Spleen (tissue), 11 donors: ENCODE measurements at regions not wholly inside any gene's neighbourhood (a gene's known extent, or its start where the extent isn't known, plus 50 kb on each side); places are given as distances from the start of the nearest gene placed in this dataset.

Source experiments
- DNase-seq: peaks from one replicate; pipeline ENCODE4 v3.0.0-alpha.2; 2020
- H3K27ac ChIP-seq, 8 donors: fragments of 200-600 bp; sonication (generic) in 7 of 8; 1 replicate in 4 of 8; 2 replicates in 4 of 8; pipeline versions ENCODE4 v1.5.0 to v1.8.0; 2016 to 2021; ENCODE audit warnings: inconsistent platforms in 4 of 8, mild to moderate bottlenecking in 4 of 8, moderate library complexity in 1 of 8
- H3K27me3 ChIP-seq, 7 donors: fragments of 200-600 bp; sonication (generic) in 6 of 7; replicated peaks in 1 of 7; 1 replicate in 4 of 7; 2 replicates in 3 of 7; pipeline versions ENCODE4 v1.5.0 to v1.8.0; 2016 to 2021; ENCODE audit warnings: inconsistent platforms in 3 of 7, mild to moderate bottlenecking in 1 of 7
- H3K36me3 ChIP-seq, 6 donors: fragments of 200-600 bp; sonication (generic) in 5 of 6; 1 replicate in 4 of 6; 2 replicates in 2 of 6; pipeline versions ENCODE4 v1.5.0 to v1.8.0; 2016 to 2021; ENCODE audit warnings: inconsistent platforms in 2 of 6
- H3K4me1 ChIP-seq, 6 donors: fragments of 200-600 bp; sonication (generic) in 5 of 6; 1 replicate in 3 of 6; 2 replicates in 3 of 6; pipeline versions ENCODE4 v1.5.0 to v1.8.0; 2016 to 2021; ENCODE audit warnings: inconsistent platforms in 3 of 6
- H3K4me3 ChIP-seq, 8 donors: fragments of 200-600 bp; sonication (generic) in 7 of 8; 1 replicate in 4 of 8; 2 replicates in 4 of 8; pipeline versions ENCODE4 v1.5.0 to v1.8.0; 2016 to 2021; ENCODE audit warnings: inconsistent platforms in 4 of 8, mild to moderate bottlenecking in 4 of 8, moderate library complexity in 2 of 8
- H3K9me3 ChIP-seq, 8 donors: fragments of 200-600 bp; sonication (generic) in 7 of 8; 1 replicate in 4 of 8; 2 replicates in 4 of 8; pipeline versions ENCODE4 v1.5.0 to v1.8.0; 2016 to 2021; ENCODE audit warnings: inconsistent platforms in 4 of 8
- POLR2A ChIP-seq, 3 donors: fragments of 450-650 bp; IDR thresholded peaks; one replicate each; pipeline ENCODE4 v1.5.1; 2017; ENCODE audit warnings: antibody characterized with exemption in 3 of 3, mild to moderate bottlenecking in 1 of 3
- POLR2AphosphoS5 ChIP-seq, 3 donors: sonication (generic); formaldehyde crosslinking; IDR thresholded peaks; one replicate each; pipeline ENCODE4 v1.5.1; 2017; ENCODE audit warnings: antibody characterized with exemption in 3 of 3
- WGBS, 5 donors: extraction: QIAGEN DNeasy Blood & Tissue Kit in 3 of 5; methylation state at CpG; one replicate each; pipeline versions ENCODE4 v1.1.5 to v1.1.7; 2013 to 2018; 5-methylcytosine and 5-hydroxymethylcytosine counted together
- intact Hi-C: fragments of 100-400 bp; cut with DNase I; formaldehyde crosslinking; loops from one replicate; pipeline ENCODE4 v1.15.0; 2023; ENCODE audit warnings: low total_unique reads
- TF ChIP-seq, protein P1 (sequence below), 11 experiments: fragments of 200-600 bp in 7 of 11; fragments of 450-650 bp in 4 of 11; sonication (generic) in 4 of 11; IDR thresholded peaks in 8 of 11; conservative IDR thresholded peaks in 3 of 11; 1 replicate in 7 of 11; 2 replicates in 4 of 11; pipeline versions ENCODE4 v1.4.0 to v1.8.0; 2016 to 2021; ENCODE audit warnings: antibody characterized with exemption in 11 of 11, inconsistent platforms in 4 of 11, mild to moderate bottlenecking in 1 of 11
- donor health status: healthy with polysubstance abuse.
- donor health status: DM: no; HTN: no; CAD: no; lungs with moderate emphysema.
- donor health status: DM: no; HTN: no; CAD: no.
- donor health status: Bipolar disorder and iron deficiency.
- donor health status: healthy.
- donor health status: DM: no; HTN: no; CAD: no.
- donor health status: DM: yes; HTN: yes; CAD: no.

DNA sequence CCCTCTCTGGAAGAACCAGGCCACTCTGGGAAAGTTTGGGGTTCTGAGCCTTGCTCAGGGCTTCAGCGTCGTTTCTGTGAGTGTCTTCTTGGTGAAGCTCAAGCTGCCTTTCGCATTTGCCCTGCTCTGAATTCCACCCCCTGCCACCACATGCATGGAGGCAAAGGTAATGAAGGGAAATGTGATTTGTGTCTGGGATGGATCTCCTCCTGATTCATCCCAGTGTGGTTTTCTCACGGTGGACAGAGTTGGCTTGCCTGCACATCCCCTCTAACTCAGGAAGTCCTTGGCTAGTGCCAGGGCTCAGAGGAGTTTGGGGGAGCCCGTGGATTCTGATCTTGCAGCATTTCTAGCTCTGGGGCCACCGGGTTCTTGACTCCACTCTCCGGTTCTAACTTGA, 173.6 kb upstream of the RAB4A start:
- intact Hi-C loops = no loop called here
- Histone ChIP-seq H3K9me3 (peaks cover 0 to 8% (median 2%) of the 10 kb centered on the region in 8 donors), H3K27me3 (no peaks in the 10 kb centered on the region), H3K4me1 (no peaks in the 10 kb centered on the region), H3K27ac (no peak overlapping the region), H3K4me3 (no peak overlapping the region), H3K36me3 (no peaks in the 10 kb centered on the region)
- WGBS, 5 donors = 72 to 86% (median 82%) methylated on average over 7 of the region's 7 CpGs
- no peak for DNase-seq
- no peak for TF ChIP-seq POLR2A (IDR thresholded peaks at IDR 0.05)
- TF ChIP-seq POLR2AphosphoS5 (IDR thresholded peaks at IDR 0.05) = no peak
- TF ChIP-seq, protein P1, sequence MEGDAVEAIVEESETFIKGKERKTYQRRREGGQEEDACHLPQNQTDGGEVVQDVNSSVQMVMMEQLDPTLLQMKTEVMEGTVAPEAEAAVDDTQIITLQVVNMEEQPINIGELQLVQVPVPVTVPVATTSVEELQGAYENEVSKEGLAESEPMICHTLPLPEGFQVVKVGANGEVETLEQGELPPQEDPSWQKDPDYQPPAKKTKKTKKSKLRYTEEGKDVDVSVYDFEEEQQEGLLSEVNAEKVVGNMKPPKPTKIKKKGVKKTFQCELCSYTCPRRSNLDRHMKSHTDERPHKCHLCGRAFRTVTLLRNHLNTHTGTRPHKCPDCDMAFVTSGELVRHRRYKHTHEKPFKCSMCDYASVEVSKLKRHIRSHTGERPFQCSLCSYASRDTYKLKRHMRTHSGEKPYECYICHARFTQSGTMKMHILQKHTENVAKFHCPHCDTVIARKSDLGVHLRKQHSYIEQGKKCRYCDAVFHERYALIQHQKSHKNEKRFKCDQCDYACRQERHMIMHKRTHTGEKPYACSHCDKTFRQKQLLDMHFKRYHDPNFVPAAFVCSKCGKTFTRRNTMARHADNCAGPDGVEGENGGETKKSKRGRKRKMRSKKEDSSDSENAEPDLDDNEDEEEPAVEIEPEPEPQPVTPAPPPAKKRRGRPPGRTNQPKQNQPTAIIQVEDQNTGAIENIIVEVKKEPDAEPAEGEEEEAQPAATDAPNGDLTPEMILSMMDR (IDR thresholded peaks at IDR 0.05 in 8 of 11, conservative IDR thresholded peaks at IDR 0.05 in 3 of 11) = no peak

DNA sequence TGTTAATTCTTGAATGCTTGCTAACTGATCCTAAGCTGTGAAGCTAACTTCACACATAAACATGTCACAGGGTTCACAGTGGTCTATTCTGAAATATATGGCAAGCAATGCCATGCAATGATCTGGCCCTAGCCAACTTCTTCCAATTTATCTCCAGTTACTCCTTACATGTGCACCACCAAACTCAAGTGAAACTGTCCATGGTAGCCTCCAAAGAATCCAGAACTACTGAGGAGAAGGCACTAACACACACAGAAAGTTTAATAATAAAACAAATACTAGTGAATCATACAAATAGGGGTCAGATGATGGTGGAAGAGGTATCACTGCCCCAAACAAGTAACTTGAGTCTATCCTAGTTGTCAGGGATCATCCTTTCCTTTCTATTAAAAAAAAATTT, 172.6 kb upstream of the RAB4A start:
- Histone ChIP-seq H3K27me3 (no peaks in the 10 kb centered on the region), H3K9me3 (peaks cover 0 to 8% (median 2%) of the 10 kb centered on the region in 8 donors), H3K4me3 (no peak overlapping the region), H3K4me1 (no peaks in the 10 kb centered on the region), H3K36me3 (no peaks in the 10 kb centered on the region), H3K27ac (no peak overlapping the region)
- TF ChIP-seq, protein P1 (IDR thresholded peaks at IDR 0.05 in 8 of 11, conservative IDR thresholded peaks at IDR 0.05 in 3 of 11) = no peak
- no peak for TF ChIP-seq POLR2AphosphoS5 (IDR thresholded peaks at IDR 0.05)
- TF ChIP-seq POLR2A (IDR thresholded peaks at IDR 0.05) = no peak
- no peak for DNase-seq
- intact Hi-C loops = no loop called here

DNA sequence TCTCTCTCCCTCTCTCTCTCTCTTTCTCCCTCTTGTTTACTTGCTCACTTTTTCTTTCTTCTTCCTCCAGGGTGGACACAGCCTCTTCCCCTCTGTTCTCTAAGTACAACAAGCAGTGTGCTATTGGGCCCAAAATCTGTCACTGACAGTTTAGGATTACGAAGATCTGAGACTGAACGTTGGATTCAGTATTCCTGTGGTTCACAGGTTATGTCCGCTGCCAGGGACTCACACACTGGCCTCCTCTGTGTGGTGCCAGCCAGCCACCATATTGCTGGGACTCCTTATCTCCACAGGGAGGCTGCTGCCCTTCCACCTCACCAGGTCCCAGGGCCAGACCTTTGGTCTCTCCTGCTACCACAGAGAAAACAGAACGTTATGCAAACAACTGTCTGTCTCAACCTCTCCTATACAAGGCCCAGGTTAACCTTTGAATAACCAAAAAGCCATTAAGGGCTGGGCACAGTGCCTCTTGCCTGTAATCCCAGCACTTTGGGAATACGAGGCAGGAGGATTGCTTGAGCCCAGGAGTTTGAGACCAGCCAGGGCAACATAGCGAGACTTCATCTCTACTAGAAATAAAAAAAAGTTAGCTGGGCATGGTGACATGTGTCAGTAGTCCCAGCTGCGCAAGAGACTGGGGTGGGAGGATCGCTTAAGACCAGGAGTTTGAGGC, 171.9 kb upstream of the RAB4A start:
- no peak overlapping the region for H3K27ac ChIP-seq
- no peak for DNase-seq
- no peaks in the 10 kb centered on the region for H3K27me3 ChIP-seq
- H3K4me1 ChIP-seq = no peaks in the 10 kb centered on the region
- 77 to 90% (median 78%) methylated on average over 8 of the region's 8 CpGs for WGBS, 5 donors
- TF ChIP-seq POLR2AphosphoS5 (IDR thresholded peaks at IDR 0.05) (no peak), POLR2A (IDR thresholded peaks at IDR 0.05) (no peak)
- TF ChIP-seq, protein P1 (IDR thresholded peaks at IDR 0.05 in 8 of 11, conservative IDR thresholded peaks at IDR 0.05 in 3 of 11) = no peak
- peaks cover 0 to 8% (median 2%) of the 10 kb centered on the region in 8 donors for H3K9me3 ChIP-seq
- H3K4me3 ChIP-seq = no peak overlapping the region
- intact Hi-C loops = no loop called here
- H3K36me3 ChIP-seq = no peaks in the 10 kb centered on the region

DNA sequence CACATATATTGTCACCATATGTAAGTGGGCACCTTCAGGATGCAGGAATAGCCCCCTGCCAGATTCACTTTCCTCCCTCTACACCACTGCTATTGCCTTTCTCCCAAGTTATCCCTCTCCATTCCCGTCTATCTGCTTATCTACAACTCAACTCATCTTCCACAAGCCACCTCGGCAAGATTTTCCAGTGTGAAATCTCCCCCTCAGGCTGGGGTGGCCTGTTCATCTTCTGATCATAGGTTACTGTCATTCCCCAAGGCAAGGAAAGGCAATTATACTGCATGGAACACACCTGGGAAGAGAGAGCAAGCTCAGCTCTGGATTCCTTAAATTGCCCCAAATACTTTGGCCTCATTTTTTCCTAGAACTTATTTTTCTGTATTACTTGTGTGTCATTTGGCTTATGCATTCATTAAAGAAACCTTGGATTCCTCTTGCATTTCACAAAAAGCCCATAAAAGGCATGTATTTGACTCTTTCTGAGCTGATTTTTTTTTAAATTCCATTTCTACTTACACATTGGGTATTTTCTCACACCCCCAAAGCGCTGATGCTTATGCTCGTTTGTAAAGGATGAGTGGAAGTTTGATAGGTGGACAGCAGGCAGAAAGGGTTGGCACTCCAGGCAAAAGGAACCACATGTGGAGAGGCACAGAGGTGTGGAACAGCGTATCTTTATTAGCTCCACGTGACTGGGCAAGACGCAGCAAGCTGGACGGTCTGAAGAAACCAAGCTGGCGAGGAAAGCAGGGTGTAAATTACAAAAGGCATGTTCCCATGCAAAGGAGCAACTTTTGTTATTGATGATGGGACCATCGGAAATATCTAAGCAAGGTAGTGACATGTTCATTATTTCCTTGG, 169.7 kb upstream of the RAB4A start:
- Histone ChIP-seq H3K4me3 (no peak overlapping the region), H3K36me3 (no peaks in the 10 kb centered on the region), H3K27me3 (no peaks in the 10 kb centered on the region), H3K9me3 (peaks cover 0 to 5% (median 0%) of the 10 kb centered on the region in 8 donors), H3K27ac (no peak overlapping the region), H3K4me1 (no peaks in the 10 kb centered on the region)
- no peak for DNase-seq
- intact Hi-C loops = no loop called here
- TF ChIP-seq, protein P1 (IDR thresholded peaks at IDR 0.05 in 8 of 11, conservative IDR thresholded peaks at IDR 0.05 in 3 of 11) = no peak
- TF ChIP-seq POLR2AphosphoS5 (IDR thresholded peaks at IDR 0.05) (no peak), POLR2A (IDR thresholded peaks at IDR 0.05) (no peak)
- WGBS, 5 donors = 89 to 95% (median 91%) methylated on average over 10 of the region's 10 CpGs
